HG03025 (cell line): ENCODE measurements at regions not wholly inside any gene's neighbourhood (a gene's known extent, or its start where the extent isn't known, plus 50 kb on each side); places are given as distances from the start of the nearest gene placed in this dataset.
"Not testable (repeated sequence)": the region's sequence is repeated elsewhere in the genome, so short reads cannot be mapped to it uniquely, and the experiment has no call there.

Experiments
- ATAC-seq: cut with Tn5 transposase; IDR thresholded peaks from one replicate; pipeline ENCODE4 v1.9.1; 2021; ENCODE audit warnings: mild to moderate bottlenecking, moderate library complexity; ENCODE audit not compliant: unreplicated experiment, low FRiP score

DNA sequence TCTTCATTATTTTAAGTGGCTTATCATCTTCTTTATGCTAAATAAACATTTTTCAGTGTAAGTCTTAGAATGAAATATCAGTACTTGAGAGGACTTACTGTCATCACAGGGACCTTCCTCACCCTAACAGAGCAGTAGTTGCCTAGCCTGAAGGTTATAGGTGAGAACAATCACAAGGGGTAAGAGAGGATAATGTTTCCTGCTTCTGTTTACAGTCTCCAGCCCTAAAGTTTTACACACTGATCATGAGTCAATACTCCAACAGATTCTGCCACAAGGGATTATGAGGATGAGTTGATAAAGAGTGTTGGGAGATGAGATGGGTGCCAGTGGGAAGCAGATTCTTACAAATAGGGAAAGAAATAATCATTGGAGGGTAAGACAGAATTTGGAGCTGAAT is 265.1 kb upstream of the DAB2 start:
- ATAC-seq: no peak

- ATAC-seq: not testable (repeated sequence)
Observed at GRCh38 chr5:39687924-39688323, 263.1 kb upstream of the DAB2 start.

DNA sequence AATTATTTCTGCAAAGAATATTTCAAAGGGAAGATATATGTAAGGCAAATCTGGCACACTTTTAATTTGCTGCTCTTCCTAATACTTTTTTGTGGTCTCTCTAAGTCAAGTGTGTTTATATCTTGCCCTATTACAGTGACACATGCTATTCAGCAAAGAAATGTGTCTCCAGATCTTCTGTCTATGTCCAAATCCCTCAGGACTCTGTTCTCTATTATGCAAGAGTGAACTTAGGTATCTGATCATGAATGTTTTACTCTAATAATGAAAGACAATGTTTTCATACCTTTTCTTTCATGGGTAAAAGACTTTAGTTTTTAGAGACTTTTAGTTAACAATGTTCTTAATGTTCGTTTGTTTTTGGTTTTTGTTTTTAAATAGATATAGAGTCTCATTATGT is 255.4 kb upstream of the DAB2 start:
- no peak for ATAC-seq

DNA sequence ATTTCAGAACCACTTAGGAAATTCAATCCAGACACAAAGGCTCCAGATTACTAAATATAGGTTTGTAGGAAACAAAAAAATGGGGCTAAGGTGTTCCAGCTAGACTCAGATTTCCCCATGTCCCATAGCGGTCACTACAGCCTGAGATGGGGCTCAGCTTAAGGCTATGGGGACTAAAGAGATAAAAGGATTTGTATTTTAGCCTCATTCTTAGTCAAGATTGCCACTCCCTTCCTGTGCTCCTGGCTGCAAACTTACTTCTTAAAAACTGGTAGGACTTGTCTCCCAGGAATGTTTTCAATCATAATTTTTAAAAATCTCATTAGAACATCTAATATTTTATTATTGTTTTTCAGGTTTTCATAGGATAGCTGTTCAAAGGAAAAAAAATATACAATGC is 253.8 kb upstream of the DAB2 start:
- no peak for ATAC-seq

- ATAC-seq: no peak
Observed at GRCh38 chr5:39675676-39676075, 250.9 kb upstream of the DAB2 start.

- ATAC-seq: no peak
Observed at GRCh38 chr5:39674209-39675082, 249.7 kb upstream of the DAB2 start.

GRCh38 chr5:39671561-39671961 is 246.8 kb upstream of the DAB2 start:
- ATAC-seq: no peak

DNA sequence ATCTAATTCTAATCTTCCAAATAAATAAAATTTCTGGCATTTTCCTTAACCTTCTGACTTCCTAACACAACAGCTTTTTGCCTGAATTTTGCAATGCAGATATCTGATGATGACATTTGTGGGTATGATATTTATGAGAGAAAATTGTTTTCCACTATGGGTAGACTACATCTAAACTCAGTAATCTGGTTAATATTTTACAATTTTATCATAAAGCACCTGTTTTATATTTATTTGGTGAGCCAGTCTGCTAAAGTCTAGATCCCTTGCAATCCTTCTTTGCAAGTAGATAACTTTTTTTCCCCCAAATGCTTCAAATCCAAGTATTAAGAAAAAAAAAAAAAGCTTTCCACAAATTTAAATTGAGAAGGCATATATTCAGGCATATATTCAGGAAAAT is 246.2 kb upstream of the DAB2 start:
- ATAC-seq: no peak

DNA sequence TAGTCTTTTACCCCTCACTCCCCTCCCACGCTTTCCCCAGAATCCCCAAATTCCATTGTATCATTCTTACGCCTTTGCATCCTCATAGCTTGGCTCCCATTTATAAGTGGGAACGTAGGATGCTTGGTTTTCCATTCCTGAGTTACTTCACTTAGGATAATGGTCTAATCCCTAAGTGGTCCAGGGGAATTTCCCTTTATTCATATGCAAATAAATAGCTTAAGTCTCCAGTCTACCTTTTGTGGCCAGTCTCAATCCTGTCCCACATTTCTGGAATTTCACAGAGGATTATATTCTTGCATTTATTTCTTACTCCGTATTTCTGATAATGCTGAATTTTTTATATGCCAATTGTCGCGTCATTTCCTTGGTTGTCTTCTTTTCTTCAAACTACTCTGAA is 245.6 kb upstream of the DAB2 start:
- ATAC-seq: no peak

DNA sequence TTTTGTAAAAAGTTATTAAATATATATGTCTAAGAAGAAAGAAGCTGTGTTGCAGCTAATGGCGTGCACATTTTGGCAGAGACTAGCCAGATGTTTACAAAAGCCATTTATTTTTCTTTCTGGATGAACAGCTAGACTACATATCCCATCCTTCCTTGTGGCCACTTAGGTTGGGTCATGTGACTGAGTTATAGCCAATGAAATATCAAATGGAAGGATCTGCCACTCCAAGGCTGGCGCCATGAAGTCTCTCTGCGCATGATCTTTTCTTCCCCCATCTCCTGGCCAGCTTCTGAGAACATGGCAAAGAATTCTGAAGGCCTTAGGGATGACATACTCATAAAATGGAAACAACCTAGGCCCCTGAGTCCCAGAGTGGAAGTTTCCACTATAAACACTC is 244.2 kb upstream of the DAB2 start:
- ATAC-seq: no peak

DNA sequence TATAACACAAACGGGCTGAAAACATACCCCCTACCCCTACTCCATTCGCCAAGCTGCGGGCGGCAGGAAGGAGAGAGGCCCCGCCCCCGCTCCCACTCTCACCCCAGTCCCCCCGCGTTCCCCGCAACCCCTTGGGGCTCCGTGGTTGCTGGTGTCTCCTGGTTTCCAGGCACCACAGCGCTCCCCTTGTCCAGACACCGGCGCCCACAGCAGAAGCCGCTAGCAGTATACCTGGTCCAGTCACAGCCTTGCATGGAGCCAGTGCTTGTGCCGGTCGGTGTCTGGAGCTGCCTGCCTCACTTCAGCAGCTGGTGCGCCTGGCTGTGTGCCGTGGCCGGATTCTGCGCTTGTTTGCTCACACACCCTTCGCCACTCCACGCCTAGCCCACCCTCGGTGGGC is 240.5 kb upstream of the DAB2 start:
- no peak for ATAC-seq

DNA sequence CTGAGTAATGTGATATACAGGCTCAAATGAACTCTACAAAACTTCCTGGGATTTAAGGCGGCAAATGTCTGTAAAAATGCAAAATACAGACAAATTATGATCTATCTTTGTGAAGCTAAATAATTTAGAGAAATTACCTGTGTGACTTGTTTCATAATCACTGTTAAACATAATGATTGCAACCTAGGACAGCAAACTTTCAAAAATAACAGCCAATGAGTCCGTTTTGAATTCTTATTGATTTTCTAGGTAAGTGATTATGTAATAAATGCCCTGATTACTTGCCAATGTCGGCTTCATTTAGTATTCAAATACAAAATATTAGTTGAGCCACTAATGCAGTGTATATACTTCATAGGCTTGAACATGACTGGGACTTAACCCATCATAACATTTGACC is 238.2 kb upstream of the DAB2 start:
- no peak for ATAC-seq

DNA sequence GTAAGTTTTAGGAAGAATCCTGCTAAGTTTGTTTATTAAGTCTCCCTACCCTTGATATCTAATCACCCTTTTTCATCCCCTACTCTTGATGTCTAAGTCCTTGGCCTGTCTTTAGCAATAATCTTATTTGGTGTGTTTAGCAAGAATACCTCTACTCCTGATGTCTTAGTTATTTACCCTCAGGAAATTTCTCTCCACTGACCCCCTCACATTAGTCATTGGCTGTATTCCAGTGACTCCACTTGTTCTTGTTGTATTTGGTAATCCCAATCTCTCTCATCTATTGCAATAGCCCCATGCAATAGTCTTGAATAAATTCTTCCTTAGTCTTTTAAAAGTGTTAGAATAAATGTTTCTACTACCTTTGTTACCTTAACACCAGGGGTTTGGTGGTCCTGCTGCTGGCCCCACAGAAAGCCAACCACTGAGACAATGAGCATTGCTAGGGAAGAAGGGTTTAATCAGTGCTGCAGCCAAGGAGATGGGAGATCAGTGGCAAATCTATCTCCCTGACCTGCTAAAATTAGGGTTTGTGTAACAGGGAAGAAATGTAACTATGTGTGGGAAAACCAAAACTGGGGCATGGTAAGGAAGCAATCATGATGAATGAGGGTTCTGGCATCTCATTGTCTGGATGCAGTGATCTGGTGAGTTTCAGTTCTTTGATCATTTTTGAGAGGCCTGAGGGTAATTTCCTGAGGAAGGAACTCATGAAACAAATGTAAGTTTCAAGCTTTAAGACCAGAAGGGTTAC is 236.4 kb upstream of the DAB2 start:
- no peak for ATAC-seq

- ATAC-seq: no peak
Observed at GRCh38 chr5:39660020-39660419, 235.2 kb upstream of the DAB2 start.

DNA sequence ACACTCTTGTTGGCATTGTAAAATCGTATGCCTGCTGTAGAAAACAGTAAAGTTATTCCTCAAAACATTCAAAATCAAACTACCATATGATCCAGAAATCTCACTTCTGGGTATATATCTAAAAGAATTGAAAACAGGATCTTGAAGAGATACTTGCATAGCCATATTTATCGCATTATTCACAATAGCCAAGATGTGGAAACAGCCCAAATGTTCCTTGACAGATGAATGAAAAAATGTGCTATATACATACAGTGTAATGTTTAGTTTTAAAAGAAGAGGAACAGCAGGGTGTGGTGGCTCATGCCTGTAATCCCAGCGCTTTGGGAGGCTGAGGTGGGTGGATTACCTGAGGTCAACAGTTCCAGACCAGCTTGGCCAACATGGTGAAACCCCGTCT is 234.1 kb upstream of the DAB2 start:
- no peak for ATAC-seq

DNA sequence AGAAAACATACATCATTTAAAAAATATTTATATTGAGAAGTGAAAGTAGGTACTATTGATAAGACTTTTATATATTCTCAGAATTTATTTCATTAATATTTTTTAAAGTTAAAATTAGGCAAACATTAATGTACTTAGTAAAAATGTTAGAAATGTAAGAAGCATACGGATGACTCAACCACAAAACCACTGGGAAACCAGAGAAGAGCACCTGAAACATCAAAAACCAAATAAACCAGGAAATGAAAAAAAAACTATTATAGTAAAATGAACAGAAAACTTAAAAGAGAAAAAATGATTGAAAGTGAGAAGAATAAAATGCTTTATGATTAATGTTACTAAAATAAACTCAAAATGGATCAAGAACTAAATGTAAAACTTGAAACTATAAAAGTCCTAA is 233.2 kb upstream of the DAB2 start:
- no peak for ATAC-seq

DNA sequence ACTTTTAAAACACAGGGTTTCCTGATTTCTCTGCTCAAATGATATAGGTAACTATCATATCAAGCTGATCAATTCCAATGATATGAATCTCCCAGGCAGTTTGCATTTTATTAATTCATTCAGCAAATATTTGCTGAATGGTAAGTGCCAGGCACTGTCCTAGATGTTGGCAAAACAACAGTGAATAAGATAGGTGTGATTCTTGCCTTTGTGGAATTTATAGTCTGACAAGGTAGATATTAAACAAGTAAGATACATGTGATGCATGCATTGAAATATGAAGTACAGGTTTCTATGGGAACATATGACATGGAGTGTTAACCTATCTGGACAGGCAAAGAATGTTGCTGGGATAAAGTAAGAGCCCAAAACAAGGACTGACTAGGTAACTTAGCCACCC is 231.8 kb upstream of the DAB2 start:
- ATAC-seq: no peak

DNA sequence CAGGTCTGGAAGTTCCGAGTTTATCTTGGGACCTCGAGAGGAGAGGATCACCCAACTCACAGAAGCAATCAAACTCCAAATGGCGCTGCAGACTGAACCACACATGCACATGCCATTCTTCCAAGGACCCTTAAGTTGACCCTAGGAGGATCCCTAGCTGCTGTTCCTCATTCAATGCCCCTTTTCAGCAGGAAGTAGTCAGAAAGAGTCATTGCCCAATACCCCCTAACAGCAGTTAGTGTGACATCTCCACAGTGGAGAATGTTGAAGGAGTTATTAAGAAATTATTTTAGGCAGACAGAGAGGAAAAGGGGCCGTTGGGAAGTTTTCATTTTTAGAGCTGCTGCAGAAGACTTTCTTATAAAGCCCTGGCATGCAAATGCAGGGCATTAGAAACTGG is 229.9 kb upstream of the DAB2 start:
- no peak for ATAC-seq

DNA sequence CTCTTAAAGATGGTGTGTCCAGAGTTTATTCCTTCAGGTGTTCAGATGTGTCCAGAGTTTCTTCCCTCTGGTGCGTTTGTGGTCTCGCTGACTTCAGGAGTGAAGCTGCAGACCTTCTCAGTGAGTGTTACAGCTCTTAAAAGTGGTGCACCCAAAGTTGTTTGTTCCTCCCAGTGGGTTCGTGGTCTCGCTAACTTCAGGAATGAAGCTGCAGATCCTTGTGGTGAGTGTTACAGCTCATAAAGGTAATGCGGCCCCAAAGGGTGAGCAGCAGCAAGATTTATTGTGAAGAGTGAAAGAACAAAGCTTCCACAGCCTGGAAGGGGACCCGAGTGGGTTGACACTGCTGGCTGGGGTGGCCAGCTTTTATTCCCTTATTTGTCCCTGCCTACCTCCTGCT is 227.7 kb upstream of the DAB2 start:
- ATAC-seq: not testable (repeated sequence)

DNA sequence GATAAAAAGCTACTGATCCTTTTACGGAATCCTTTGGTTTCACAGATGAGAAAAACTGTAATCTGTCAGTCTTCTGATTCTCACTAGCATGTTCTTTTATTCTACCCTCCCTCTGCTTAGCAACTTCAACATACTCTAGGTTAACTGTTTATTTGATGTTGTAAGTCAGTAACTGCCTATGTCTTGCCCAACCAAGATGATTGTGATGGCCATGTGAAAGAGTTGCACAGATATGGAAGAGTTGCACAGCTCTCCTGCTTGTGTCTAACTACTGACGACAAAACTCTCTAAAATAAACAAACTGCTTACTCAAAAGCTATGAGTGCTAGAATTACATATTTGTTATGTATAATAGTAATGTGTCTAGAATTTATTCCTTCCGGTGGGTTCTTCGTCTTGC is 227.3 kb upstream of the DAB2 start:
- ATAC-seq: no peak

GRCh38 chr5:39650008-39650762 is 225.4 kb upstream of the DAB2 start:
- ATAC-seq: no peak
